OCI-LY1 (cell line): ENCODE measurements at regions not wholly inside any gene's neighbourhood (a gene's known extent, or its start where the extent isn't known, plus 50 kb on each side); places are given as distances from the start of the nearest gene placed in this dataset.

Experiments used
- H2AFZ ChIP-seq: fragments of 200-600 bp; sonication (generic), shearing (Covaris generic); 2 replicates; pipeline ENCODE4 v1.6.0; 2014; ENCODE audit warnings: antibody characterized with exemption, mild to moderate bottlenecking, low read length
- H3F3A ChIP-seq: fragments of 200-600 bp; sonication (generic), shearing (Covaris generic); 2 replicates; pipeline ENCODE4 v1.6.0; 2014; ENCODE audit warnings: mild to moderate bottlenecking, antibody characterized with exemption, low read length, moderate library complexity; ENCODE audit not compliant: insufficient read depth
- H3K27ac ChIP-seq: fragments of 200-600 bp; sonication (generic); 2 replicates; pipeline ENCODE4 v1.5.1; 2014; ENCODE audit warnings: low read length, mixed run types, mild to moderate bottlenecking, low read depth; ENCODE audit not compliant: poor library complexity, severe bottlenecking
- H3K27me3 ChIP-seq: fragments of 200-600 bp; sonication (generic); 2 replicates; pipeline ENCODE4 v1.6.0; 2014; ENCODE audit warnings: antibody characterized with exemption, mild to moderate bottlenecking, low read length, moderate library complexity; ENCODE audit not compliant: insufficient read depth
- H3K36me3 ChIP-seq: fragments of 200-600 bp; sonication (generic); 2 replicates; pipeline ENCODE4 v1.6.1; 2014; ENCODE audit warnings: mild to moderate bottlenecking, antibody characterized with exemption, low read length, moderate library complexity, mixed read lengths; ENCODE audit not compliant: insufficient read depth
- H3K4me1 ChIP-seq: fragments of 200-600 bp; sonication (generic); 2 replicates; pipeline ENCODE4 v1.5.1; 2014; ENCODE audit warnings: mild to moderate bottlenecking, low read length, moderate library complexity; ENCODE audit not compliant: insufficient read depth, severe bottlenecking
- H3K4me2 ChIP-seq: fragments of 200-600 bp; sonication (generic), shearing (Covaris generic); 2 replicates; pipeline ENCODE4 v1.6.1; 2014; ENCODE audit warnings: low read length
- H3K4me3 ChIP-seq: fragments of 200-600 bp; sonication (generic); 2 replicates; pipeline ENCODE4 v1.5.1; 2014; ENCODE audit warnings: low read length, low read depth, mild to moderate bottlenecking, mixed read lengths; ENCODE audit not compliant: poor library complexity, severe bottlenecking
- H3K79me2 ChIP-seq: fragments of 200-600 bp; shearing (Covaris generic); 2 replicates; pipeline ENCODE4 v1.6.1; 2016; ENCODE audit warnings: mixed run types, low read length, mixed read lengths; ENCODE audit not compliant: insufficient read depth
- H3K9ac ChIP-seq: fragments of 200-600 bp; sonication (generic), shearing (Covaris generic); 2 replicates; pipeline ENCODE4 v1.6.1; 2014; ENCODE audit warnings: mild to moderate bottlenecking, low read length, mixed read lengths
- H3K9me2 ChIP-seq: fragments of 200-600 bp; sonication (generic), shearing (Covaris generic); 2 replicates; pipeline ENCODE4 v1.6.1; 2014; ENCODE audit warnings: low read depth, mild to moderate bottlenecking, low read length, mixed read lengths
- H3K9me3 ChIP-seq: fragments of 200-600 bp; shearing (Covaris generic); 2 replicates; pipeline ENCODE4 v1.6.1; 2014; ENCODE audit warnings: low read length, mixed read lengths
- H4K20me1 ChIP-seq: fragments of 200-600 bp; sonication (generic), shearing (Covaris generic); 2 replicates; pipeline ENCODE4 v1.6.0; 2016; ENCODE audit warnings: mild to moderate bottlenecking, low read length; ENCODE audit not compliant: insufficient read depth
- CTCF ChIP-seq: fragments of 200-600 bp; sonication (generic), shearing (Covaris generic); IDR thresholded peaks from 2 replicates; pipeline ENCODE4 v1.5.1; 2017; ENCODE audit warnings: mild to moderate bottlenecking, antibody characterized with exemption, low read length, moderate library complexity, mixed read lengths
- EZH2 ChIP-seq: fragments of 200-600 bp; sonication (generic), shearing (Covaris generic); IDR thresholded peaks from 2 replicates; pipeline ENCODE4 v1.8.0; 2017; ENCODE audit warnings: borderline replicate concordance, mixed run types, mild to moderate bottlenecking, antibody characterized with exemption, low read length, moderate library complexity, mixed read lengths

GRCh38 chr13:80436571-80437169 lies 95.7 kb upstream of the SPRY2 start:
- Histone ChIP-seq H3K27ac (no peak overlapping the region), H3K4me1 (no peaks in the 10 kb centered on the region), H3F3A (no peaks in the 10 kb centered on the region), H3K4me3 (no peak overlapping the region), H3K4me2 (no peak overlapping the region), H3K27me3 (no peaks in the 10 kb centered on the region), H2AFZ (no peak overlapping the region), H3K9ac (no peak overlapping the region), H3K36me3 (no peaks in the 10 kb centered on the region), H3K9me2 (no peaks in the 10 kb centered on the region), H3K9me3 (no peaks in the 10 kb centered on the region), H3K79me2 (no peaks in the 10 kb centered on the region), H4K20me1 (no peaks in the 10 kb centered on the region)
- TF ChIP-seq CTCF, result no peak
- TF ChIP-seq EZH2, result no peak

DNA sequence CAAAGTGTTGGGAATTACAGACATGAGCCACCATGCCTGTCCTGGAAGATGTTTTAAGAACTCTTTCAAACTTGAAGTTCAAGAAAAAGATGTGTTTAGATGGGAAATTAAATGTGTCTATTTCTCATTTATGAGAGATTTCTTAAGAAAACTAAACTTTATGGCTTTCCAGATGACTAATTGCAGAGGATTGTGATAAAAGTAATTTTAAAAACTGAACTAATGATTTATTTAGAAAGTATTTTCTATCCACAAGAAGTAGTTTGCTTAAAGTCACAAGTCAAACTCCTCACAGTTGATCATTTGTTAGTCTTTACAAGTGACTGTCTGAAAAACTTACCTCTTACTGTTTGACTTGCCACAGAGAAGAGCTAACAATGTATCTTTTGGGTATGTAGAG lies 89.6 kb upstream of the SPRY2 start:
- Histone ChIP-seq H3K27ac (no peak overlapping the region), H3K79me2 (no peaks in the 10 kb centered on the region), H3K4me1 (no peaks in the 10 kb centered on the region), H3K9me3 (no peaks in the 10 kb centered on the region), H2AFZ (no peak overlapping the region), H3F3A (no peaks in the 10 kb centered on the region), H3K9ac (no peak overlapping the region), H4K20me1 (no peaks in the 10 kb centered on the region), H3K27me3 (no peaks in the 10 kb centered on the region), H3K4me3 (no peak overlapping the region), H3K9me2 (no peaks in the 10 kb centered on the region), H3K4me2 (no peak overlapping the region), H3K36me3 (no peaks in the 10 kb centered on the region)
- TF ChIP-seq EZH2, result no peak
- TF ChIP-seq CTCF, result no peak

DNA sequence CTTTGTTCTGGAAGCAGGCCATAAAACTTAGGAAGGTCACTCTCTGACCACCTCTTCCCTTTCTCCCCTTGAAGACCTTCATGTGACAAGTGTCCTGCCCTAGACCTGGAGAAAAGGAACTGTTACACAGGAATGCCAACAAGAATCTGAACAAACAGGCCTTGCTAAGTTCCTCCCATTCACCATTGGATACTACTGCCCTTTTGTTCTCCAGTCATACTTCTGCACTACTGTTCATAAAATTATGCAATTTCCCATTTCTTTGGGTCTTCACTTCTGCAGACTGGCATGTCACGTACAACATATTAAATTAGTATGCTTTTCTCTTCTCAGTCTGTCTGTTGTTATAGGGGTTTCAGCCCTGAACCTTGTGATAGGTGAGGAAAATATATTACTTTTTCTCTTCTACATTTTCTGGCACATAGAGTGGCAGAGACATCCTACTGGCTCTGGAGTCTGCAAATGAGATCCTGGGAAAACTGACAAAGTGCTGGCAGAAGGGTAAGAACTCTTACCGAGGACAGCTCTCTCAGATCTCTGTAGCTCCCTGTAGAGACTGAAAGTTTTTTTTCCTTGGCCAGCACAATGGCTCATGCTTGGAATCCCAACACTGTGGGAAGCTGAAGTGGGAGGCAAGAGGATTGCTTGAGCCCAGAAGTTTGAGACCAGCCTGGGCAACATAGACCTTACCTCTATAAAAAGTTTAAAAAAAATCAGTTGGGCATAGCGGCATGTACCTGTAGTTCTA lies 87.6 kb upstream of the SPRY2 start:
- Histone ChIP-seq H3K4me2 (no peak overlapping the region), H3K27me3 (no peaks in the 10 kb centered on the region), H2AFZ (no peak overlapping the region), H3K9me3 (peaks cover 7% of the 10 kb centered on the region), H3K4me1 (no peaks in the 10 kb centered on the region), H3K27ac (no peak overlapping the region), H3F3A (no peaks in the 10 kb centered on the region), H4K20me1 (no peaks in the 10 kb centered on the region), H3K4me3 (no peak overlapping the region), H3K9ac (no peak overlapping the region), H3K79me2 (no peaks in the 10 kb centered on the region), H3K36me3 (no peaks in the 10 kb centered on the region), H3K9me2 (no peaks in the 10 kb centered on the region)
- no peak for TF ChIP-seq EZH2
- no peak for TF ChIP-seq CTCF
